RPMI8226 (cell line): ENCODE measurements at regions not wholly inside any gene's neighbourhood (a gene's known extent, or its start where the extent isn't known, plus 50 kb on each side); places are given as distances from the start of the nearest gene placed in this dataset.

Source experiments
- DNase-seq: peaks from one replicate; pipeline ENCODE4 v3.0.0-alpha.2; 2015

DNA sequence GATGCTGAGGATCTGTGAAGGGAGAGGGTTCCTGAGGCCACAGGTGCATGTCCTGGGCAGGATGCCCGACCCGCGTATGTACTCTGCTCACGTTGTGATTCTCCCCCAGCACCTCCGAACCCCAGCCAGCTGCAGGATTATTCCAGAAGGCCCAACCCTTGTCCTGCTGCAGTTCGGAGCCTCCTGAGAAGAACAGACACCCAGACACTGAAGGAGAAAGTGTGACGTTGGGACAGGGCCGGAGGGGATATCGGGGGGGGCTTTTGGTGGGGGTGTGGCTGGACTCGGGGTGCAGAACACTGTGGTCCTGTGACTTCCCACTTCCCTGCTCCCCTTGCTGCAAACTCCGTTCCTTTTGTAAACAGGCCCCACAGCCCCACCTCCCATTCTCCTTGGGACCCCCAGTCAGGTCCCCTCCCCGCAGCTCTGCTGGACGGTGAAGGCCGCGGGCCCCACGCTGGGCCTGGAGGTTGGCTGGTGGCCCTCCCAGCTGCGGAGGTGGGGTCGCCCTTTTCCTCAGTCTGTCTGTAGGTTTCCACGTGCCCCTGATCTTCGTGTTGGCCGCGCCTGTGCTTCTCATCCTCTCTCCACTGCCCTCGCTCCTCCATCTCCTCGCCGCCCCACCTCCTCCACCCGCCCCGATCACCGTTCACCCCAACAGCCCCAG, 83.0 kb upstream of the ADRA2C start:
- peak; percentile 60 for DNase-seq

DNA sequence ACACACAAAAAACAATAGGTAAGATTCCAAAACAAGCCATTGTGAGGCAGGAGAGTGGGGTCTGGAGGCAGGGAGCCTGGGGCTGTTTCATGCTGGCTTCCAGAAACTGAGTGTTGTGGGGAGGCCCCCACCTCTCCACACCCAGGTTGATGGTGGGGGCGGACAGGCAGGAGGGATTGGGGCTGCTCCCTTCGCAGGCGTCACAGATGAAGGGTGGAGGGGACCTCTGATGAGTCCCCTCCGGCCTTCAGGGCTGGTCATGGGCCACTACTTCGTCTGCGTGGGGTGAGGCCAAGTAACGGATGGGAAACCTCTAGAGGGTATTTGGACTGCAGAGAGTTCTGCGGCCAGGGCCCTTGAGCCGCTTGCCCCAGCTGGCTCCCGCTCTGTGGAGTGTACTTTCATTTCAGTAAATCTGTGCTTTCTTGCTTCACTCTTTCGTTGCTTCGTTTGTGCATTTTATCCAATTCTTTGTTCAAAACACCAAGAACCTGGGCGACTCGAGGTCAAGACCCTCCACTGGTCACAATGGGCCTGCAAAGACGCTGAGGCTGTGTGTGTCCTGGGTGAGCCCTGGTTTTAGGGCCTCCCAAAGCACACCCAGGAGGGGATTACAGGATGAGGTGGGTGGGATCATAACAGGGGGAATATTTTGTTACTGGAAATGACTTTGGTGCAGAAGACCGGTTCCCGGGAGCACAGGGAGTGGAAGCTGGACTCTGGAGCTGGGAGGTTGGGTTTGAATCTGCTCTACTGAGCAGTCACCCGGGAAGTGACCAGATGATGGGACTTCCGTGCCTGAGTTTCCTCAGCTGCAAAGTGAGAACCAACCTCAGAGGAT, 83.7 kb upstream of the ADRA2C start:
- no peak for DNase-seq

- DNase-seq = no peak
Measured at GRCh38 chr4:3681191-3681590, 85.0 kb upstream of the ADRA2C start.

GRCh38 chr4:3680656-3681055, 85.5 kb upstream of the ADRA2C start:
- DNase-seq = no peak

GRCh38 chr4:3679851-3680311, 86.3 kb upstream of the ADRA2C start:
- no peak for DNase-seq

DNA sequence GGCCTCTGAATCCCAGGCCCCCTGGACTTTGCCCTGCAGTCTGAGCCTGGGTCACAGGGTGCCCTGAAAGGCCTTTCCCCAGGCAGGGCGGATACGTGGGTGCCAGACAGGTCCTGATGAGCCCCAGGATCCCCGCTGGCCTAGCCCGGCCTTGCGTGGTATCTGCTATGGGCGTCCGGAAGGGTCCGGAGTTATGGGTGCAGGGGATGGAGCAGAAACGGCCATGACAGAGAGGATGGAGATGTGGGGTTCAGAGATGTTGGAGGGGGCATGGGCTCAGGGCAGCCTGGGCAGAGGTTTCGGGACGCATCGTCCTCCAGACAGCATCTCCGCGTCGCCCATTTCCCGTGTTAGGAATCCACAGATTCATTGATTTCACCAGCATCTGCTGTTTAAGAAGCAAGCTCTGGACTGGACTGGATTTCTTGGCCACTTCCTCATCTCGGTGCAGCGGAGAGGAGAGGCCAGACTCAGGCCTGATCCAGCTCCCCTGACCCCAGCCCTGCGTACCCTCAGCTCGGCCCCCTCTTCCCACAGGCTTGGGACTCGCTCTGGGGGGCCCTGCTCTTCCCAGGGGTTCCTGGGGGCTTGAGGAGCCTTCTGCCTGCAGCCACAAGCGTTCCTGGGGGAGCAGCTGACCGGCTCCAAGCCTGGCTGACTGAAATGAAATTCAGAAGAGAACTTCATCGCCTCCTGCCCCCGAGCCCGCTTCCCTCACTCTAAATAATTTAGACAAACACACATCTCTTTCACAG, 86.9 kb upstream of the ADRA2C start:
- no peak for DNase-seq

- no peak for DNase-seq
Measured at GRCh38 chr4:3677748-3678070, 88.5 kb upstream of the ADRA2C start.

GRCh38 chr4:3676907-3677747, 89.1 kb upstream of the ADRA2C start:
- no peak for DNase-seq

DNA sequence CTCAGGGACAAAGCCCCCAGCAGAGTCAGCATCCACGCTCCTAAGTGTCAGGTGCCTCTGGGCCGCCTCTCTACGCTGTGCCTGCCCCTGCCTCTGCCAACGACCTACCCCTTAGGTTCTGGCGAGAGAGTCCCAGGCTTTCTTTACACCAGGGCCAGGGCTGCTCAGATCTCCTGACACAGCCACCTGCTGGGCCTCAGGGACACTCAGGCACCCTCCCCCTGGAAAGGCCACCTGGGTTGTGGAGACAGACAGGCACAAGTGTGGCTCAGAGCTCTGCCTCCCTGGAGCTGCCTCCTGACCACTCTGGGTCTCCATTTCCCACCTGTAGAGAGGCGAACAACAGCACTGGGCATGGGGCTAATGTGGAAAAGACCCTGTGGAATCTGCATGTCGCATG, 90.0 kb upstream of the ADRA2C start:
- no peak for DNase-seq

- no peak for DNase-seq
Measured at GRCh38 chr4:3675251-3676115, 90.7 kb upstream of the ADRA2C start.

DNA sequence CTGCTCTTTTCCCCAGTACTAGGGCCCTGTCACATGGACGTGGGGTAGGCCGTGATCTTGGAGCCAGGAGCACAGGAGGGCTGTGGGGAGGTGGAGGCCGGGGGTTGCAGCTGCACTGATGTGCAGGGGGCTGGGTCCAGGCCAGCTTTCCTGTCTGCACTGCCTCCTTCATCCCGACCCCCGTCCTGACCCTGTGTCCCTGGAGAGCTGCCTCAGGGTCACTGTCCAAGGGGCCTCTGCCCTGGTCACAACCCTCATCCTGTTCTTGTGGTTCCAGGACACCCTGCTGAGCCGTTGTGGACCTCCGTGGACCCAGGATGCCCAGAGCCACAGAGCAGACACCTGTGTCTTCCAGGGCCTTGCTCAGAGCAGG, 91.7 kb upstream of the ADRA2C start:
- DNase-seq = no peak

- no peak for DNase-seq
Measured at GRCh38 chr4:3673716-3674478, 92.3 kb upstream of the ADRA2C start.

DNA sequence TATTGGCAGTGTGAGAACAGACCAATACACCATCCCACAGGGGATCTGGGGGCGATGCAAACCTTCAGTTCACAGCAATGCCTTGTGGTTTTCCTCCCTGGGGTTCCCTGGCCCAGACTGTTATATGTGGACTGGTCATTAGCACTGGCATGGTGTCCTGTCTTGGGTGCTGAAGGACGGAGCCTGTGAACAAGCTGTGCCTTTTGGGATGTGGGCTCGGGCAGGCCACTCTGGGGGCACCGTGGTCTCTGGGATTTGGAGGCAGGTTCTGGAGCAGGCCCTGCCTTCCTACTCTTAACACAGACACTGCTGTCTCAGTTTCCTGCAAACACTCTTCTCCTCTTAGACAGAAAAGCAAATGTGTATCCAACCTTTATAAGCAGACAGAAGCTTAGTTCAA, 93.0 kb upstream of the ADRA2C start:
- no peak for DNase-seq

DNA sequence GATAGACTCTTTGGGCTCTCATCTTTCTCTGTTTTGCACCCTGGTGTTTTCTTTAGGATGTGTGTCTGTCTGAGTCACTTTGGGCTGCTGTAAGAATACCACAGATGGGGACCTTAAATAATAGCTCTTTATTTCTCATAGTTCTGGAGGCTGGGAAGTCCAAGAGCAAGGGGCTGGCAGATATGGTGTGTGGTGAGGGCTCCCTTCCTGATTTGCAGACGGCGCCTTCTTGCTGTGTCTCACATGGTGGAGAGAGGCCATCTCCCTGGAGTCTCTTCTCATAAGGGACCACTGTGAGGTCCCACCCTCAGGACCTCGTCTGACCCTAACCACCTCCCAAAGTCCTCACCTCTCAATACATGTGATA, 93.7 kb upstream of the ADRA2C start:
- DNase-seq = no peak

DNA sequence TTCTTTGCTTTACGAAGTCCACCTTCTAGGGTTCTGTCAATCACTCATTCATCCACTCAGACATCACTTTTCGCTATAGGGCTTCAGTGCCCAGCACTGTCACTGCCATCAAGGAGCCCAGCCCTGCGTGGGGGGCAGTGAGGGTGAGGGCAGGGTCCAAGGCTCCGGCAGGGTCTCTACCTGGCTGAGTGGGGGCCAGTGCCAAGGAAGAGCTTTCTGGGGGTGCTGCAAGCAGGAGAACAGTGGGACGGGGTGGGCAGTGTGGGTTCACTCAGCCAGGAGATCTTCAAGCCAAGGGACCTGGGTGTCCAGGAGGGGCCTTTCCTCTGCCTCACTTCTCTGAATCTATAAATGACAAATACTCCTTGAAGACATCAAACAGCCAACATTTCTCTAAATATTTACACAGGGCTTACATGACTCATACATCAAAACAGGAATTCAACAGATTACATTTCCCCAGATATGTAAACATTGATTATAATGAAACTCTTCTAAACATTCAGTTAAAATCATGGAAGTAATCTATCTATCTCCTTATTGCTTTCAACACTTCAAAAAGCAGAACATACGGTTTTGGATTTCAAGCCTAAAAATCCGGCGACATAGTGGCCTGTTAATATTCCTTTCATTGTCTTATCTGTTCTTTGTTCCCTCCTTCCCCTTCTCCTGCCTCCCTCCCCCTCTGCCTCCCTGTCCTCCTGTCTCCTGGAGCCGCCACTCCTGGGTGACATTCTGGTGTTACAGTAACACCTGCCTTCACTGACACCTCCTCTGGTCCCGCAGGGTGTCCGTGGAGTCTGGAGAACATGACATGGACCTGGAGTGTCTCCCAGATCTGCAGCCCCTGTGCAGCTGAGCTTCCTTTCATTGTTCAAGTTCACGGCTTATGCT, 94.4 kb upstream of the ADRA2C start:
- DNase-seq = no peak

DNA sequence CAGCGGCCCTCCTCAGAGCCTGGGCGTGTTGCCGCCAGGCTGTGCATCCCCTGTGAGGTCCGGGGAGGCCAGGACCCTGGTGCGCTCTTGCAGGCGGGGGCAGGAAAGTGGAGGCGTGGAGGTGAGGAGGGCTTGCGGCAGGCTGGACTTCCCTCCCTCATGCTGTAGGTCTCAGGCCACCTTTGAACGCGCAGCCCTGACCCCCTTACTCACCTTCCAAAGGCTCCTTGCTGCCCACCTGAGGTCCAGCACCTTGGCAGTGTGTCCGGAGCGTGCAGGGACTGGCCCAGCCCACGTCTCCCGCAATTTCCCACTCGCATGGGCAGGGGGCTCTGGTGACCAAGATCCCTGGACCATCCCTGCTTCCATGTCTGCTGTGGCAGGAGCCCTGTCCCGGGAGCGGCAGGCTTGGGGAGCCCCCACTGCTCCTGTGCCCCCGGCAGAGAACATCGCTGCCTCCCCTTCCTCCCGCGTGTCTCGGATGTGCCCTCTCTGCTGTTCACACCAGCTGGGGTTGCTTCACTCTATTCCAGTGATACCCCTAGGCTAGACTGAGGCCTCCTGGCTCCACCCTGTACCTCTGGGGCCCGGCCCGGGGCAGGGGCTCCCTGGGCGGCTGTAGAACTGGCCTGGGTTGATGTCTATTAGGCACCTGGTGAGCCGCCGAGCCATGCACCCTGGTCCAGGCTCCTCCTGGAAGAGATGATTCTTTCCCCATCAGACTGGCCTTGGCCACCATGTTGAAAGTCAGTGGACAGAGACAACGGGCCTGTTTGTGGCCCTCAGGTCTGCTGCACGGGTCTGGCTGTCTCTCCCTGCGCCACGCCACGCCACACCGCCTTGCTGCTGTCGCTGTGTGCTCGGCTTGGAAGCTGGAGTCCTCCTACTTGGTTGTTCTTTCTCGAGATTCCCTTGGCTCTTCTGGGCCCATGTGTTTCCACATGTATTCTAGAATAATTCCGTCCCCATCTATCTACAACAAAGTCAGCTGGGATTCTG, 95.4 kb upstream of the ADRA2C start:
- no peak for DNase-seq

DNA sequence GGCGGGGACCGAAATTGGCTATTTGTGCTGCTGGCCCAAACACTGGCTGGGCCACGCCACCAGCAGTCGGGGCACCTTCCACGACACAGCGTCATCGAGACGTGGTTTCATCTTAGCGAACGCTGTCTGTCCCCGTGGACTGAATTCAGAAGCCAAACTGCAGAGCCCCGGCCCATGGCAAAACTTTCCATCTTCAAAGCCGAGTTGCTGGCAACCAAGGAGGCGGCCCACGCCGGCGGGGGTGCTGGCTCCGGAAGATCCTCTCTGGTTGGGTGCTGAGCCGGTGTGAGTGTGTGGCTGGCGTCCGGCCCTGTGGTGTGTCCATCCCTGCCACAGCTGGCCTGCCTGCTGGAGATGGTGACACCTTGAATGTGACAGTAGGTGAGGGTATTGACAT, 96.6 kb upstream of the ADRA2C start:
- DNase-seq = no peak

DNA sequence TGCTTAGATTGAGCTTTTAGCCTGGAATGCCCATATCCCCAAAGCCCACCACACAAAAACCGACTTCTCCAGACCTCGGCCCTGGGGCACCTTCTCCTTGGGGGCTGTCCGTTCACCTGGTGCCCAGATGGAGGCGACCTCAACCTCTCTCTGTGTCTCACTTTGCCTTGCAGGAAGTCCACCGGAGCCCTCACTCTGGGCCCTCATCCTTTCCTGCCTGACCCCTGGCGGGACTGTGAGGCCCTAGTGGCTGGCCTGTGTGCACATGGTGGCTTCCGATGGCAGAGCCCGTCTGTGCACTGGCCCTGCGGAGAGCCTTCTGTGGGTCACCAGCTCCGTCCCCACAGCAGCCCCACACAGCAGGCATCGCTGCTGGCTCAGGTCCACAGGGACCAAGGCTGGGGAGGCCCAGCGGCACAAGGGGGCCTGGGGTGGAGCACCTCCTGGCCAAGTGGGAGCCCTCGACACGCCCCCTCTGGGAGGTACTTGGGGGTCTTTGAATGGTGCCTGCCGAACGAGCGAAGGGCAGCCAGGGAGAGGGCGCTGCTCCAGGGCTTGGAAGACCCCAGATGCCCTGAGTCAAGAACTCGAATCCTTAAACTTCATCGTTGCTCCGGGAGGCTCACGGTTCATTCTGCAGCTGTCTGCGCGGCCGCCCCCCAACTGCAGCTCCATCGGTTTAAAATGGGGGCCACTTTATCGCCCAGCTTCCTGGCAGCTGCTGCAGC, 97.2 kb upstream of the ADRA2C start:
- no peak for DNase-seq
